IMR-90 (cell line): ENCODE measurements at regions not wholly inside any gene's neighbourhood (a gene's known extent, or its start where the extent isn't known, plus 50 kb on each side); places are given as distances from the start of the nearest gene placed in this dataset.

ENCODE experiments used
- ATAC-seq: fragments of 200-7000 bp; cut with Tn5 transposase; 2 replicates; pipeline ENCODE4 v1.9.1; 2020; ENCODE audit warnings: low read depth, mild to moderate bottlenecking, moderate library complexity
- BruUV-seq: library from RNA; stranded (reverse); fragments of 400-500 nt; replicated peaks from 2 replicates; lab custom pipeline; 2021; lab: Mats Ljungman, UMichigan
- CTCF ChIA-PET: fragments of 300-600 bp; formaldehyde crosslinking; extraction: SDS; loops from one replicate; lab custom pipeline; 2021; ENCODE audit warnings: antibody characterized with exemption; lab: Yijun Ruan, JAX
- POLR2A ChIA-PET: fragments of 300-600 bp; sonication (Branson Sonifier 250); formaldehyde crosslinking; loops from one replicate; lab custom pipeline; 2022; ENCODE audit warnings: antibody characterized with exemption; ENCODE audit not compliant: unreplicated experiment; lab: Charles Lee
- DNase-seq: peaks from one replicate; pipeline ENCODE4 v3.0.0; 2013
- H2AFZ ChIP-seq: replicated peaks from 2 replicates; pipeline ENCODE3; 2013; ENCODE audit warnings: low read length, mild to moderate bottlenecking; ENCODE audit not compliant: poor library complexity
- H2AK5ac ChIP-seq: 2 replicates; pipeline ENCODE4 v1.6.1; 2013; ENCODE audit warnings: low read depth, low read length, inconsistent platforms
- H2AK9ac ChIP-seq: replicated peaks from 2 replicates; pipeline ENCODE3; 2013; ENCODE audit warnings: mild to moderate bottlenecking, low read depth, low read length, moderate library complexity; ENCODE audit not compliant: poor library complexity
- H2BK120ac ChIP-seq: 2 replicates; pipeline ENCODE4 v1.6.1; 2013; ENCODE audit warnings: low read depth, low read length, inconsistent platforms
- H2BK15ac ChIP-seq: 3 replicates; pipeline ENCODE4 v1.6.1; 2013; ENCODE audit warnings: low read depth, low read length, inconsistent platforms
- H2BK20ac ChIP-seq: 2 replicates; pipeline ENCODE4 v1.6.1; 2013; ENCODE audit warnings: low read depth, mild to moderate bottlenecking, inconsistent platforms, low read length, moderate library complexity
- H2BK5ac ChIP-seq: 2 replicates; pipeline ENCODE4 v1.6.1; 2013; ENCODE audit warnings: mild to moderate bottlenecking, low read depth, low read length, inconsistent platforms; ENCODE audit not compliant: poor library complexity, severe bottlenecking
- H3K14ac ChIP-seq: replicated peaks from 2 replicates; pipeline ENCODE4 v1.6.1; 2013; ENCODE audit warnings: low read depth, low read length, inconsistent platforms
- H3K18ac ChIP-seq: 2 replicates; pipeline ENCODE4 v1.6.1; 2013; ENCODE audit warnings: low read depth, low read length, control low read depth
- H3K23ac ChIP-seq: 2 replicates; pipeline ENCODE4 v1.6.1; 2013; ENCODE audit warnings: low read depth, low read length, inconsistent platforms
- H3K27ac ChIP-seq: 2 replicates; pipeline ENCODE4 v1.5.1; 2013; ENCODE audit warnings: mild to moderate bottlenecking, control low read depth, low read length; ENCODE audit not compliant: insufficient read depth
- H3K27me3 ChIP-seq: 2 replicates; pipeline ENCODE4 v1.6.1; 2013; ENCODE audit warnings: low read length; ENCODE audit not compliant: control insufficient read depth, insufficient read depth
- H3K36me3 ChIP-seq: 2 replicates; pipeline ENCODE4 v1.6.1; 2013; ENCODE audit warnings: low read length, mixed read lengths; ENCODE audit not compliant: control insufficient read depth, insufficient read depth
- H3K4ac ChIP-seq: 2 replicates; pipeline ENCODE4 v1.6.1; 2013; ENCODE audit warnings: low read depth, low read length, inconsistent platforms
- H3K4me1 ChIP-seq: 2 replicates; pipeline ENCODE4 v1.6.1; 2013; ENCODE audit warnings: low read length, mixed read lengths; ENCODE audit not compliant: control insufficient read depth, insufficient read depth
- H3K4me2 ChIP-seq: 2 replicates; pipeline ENCODE4 v1.6.1; 2013; ENCODE audit warnings: low read depth, mild to moderate bottlenecking, control low read depth, low read length, moderate library complexity
- H3K4me3 ChIP-seq: 2 replicates; pipeline ENCODE4 v1.5.1; 2013; ENCODE audit warnings: low read depth, mild to moderate bottlenecking, control low read depth, low read length, moderate library complexity; ENCODE audit not compliant: insufficient read depth
- H3K56ac ChIP-seq: 2 replicates; pipeline ENCODE4 v1.6.1; 2013; ENCODE audit warnings: low read length, inconsistent platforms; ENCODE audit not compliant: insufficient read depth; ENCODE audit errors: extremely low read depth
- H3K79me1 ChIP-seq, 2 experiments: 2 replicates each; pipeline ENCODE4 v1.6.1; 2013; ENCODE audit warnings: low read length in 2 of 2, inconsistent platforms in 1 of 2, low read depth in 1 of 2
- H3K9ac ChIP-seq: 2 replicates; pipeline ENCODE4 v1.6.1; 2013; ENCODE audit warnings: low read depth, low read length, control low read depth
- H3K9me1 ChIP-seq: 2 replicates; pipeline ENCODE4 v1.6.1; 2013; ENCODE audit warnings: low read length, inconsistent platforms; ENCODE audit not compliant: insufficient read depth
- H3K9me3 ChIP-seq: 2 replicates; pipeline ENCODE4 v1.6.1; 2013; ENCODE audit warnings: low read length; ENCODE audit not compliant: control insufficient read depth, insufficient read depth
- H4K20me1 ChIP-seq: 2 replicates; pipeline ENCODE4 v1.6.1; 2013; ENCODE audit warnings: low read length, inconsistent platforms; ENCODE audit not compliant: insufficient read depth
- H4K5ac ChIP-seq: 2 replicates; pipeline ENCODE4 v1.6.1; 2013; ENCODE audit warnings: mild to moderate bottlenecking, low read depth, low read length, control low read depth
- H4K8ac ChIP-seq, 2 experiments: 2 replicates each; pipeline ENCODE4 v1.6.1; 2013; ENCODE audit warnings: low read depth in 2 of 2, low read length in 2 of 2, control low read depth in 1 of 2, inconsistent platforms in 1 of 2
- H4K91ac ChIP-seq: 2 replicates; pipeline ENCODE4 v1.6.1; 2013; ENCODE audit warnings: low read depth, low read length, inconsistent platforms; ENCODE audit not compliant: insufficient read depth
- BHLHE40 ChIP-seq: fragments of 150-350 bp; IDR thresholded peaks from 2 replicates; pipeline ENCODE4 v1.6.1; 2016; ENCODE audit warnings: mild to moderate bottlenecking, low read depth, low read length
- NFE2L2 ChIP-seq: fragments of 150-350 bp; IDR thresholded peaks from 2 replicates; pipeline ENCODE4 v1.6.1; 2016; ENCODE audit warnings: low read depth, mild to moderate bottlenecking, low read length
- POLR2A ChIP-seq: IDR thresholded peaks from 2 replicates; pipeline ENCODE4 v1.6.1; 2012; ENCODE audit warnings: mild to moderate bottlenecking, low read depth, low read length
- RAD21 ChIP-seq: IDR thresholded peaks from 2 replicates; pipeline ENCODE4 v1.6.1; 2012; ENCODE audit warnings: low read length, improper control_type of control experiment
- RFX5 ChIP-seq: IDR thresholded peaks from 2 replicates; pipeline ENCODE4 v1.8.0; 2012; ENCODE audit warnings: low read depth, mild to moderate bottlenecking, low read length, moderate library complexity
- WGBS, 2 experiments: methylation state at CpG; one replicate each; pipeline versions ENCODE4 v1.1.5 to v1.1.7; 2013; ENCODE audit warnings: missing lambda C conversion rate in 2 of 2; ENCODE audit not compliant: insufficient read length in 1 of 2; ENCODE audit errors: extremely low coverage in 2 of 2; 5-methylcytosine and 5-hydroxymethylcytosine counted together
- dilution Hi-C: fragments of 300-500 bp; cut with HindIII; formaldehyde crosslinking; loops from one replicate; pipeline ENCODE4 v1.14.3; 2018; ENCODE audit warnings: low sequenced_read_pairs; ENCODE audit not compliant: unreplicated experiment
- in situ Hi-C: fragments of 300-500 bp; cut with MboI; formaldehyde crosslinking; loops from 3 replicates; pipeline ENCODE4 v1.14.3; 2019; ENCODE audit warnings: low sequenced_read_pairs, inconsistent platforms, mixed read lengths
- intact Hi-C: fragments of 100-400 bp; cut with micrococcal nuclease; formaldehyde crosslinking; loops from 2 replicates; pipeline ENCODE4 v1.10.0; 2022
- TF ChIP-seq, protein P1 (sequence below): fragments of 150-350 bp; IDR thresholded peaks from 2 replicates; pipeline ENCODE4 v1.6.1; 2016; ENCODE audit warnings: low read depth, mild to moderate bottlenecking, low read length, moderate library complexity, borderline replicate concordance
- TF ChIP-seq, protein P2 (sequence below): fragments of 150-350 bp; IDR thresholded peaks from 2 replicates; pipeline ENCODE4 v1.6.1; 2017; ENCODE audit warnings: mild to moderate bottlenecking, antibody characterized with exemption, low read length, low read depth

DNA sequence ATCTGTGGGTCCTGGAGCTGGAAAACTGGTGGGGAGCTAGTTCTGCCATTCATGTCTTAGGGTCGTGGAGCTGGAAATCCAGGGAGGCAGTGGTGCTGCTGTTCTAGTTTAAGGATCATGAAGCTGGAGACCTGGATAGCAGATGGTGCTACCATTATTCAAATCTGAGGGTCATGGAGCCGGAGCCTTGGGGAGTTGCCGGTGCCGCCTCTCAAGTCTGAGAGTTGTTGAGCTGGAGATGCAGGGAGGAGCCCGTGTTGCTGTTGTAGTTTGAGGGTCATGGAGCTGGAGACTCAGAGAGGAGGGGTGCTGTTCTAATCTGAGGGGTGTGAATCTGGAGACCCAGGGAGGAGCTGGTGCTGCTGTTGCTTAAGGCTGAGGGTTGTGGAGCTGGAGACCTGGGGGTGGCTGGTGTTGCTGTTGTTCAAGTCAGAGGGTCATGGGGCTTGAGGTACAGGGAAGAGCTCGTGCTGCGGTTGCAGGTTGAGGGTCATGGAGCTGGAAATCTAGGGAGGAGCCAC is 86.0 kb upstream of the ZNF479 start:
- H3K4ac ChIP-seq: no peak overlapping the region
- peaks cover 50% of the 10 kb centered on the region for H3K9me3 ChIP-seq
- no peaks in the 10 kb centered on the region for H3K79me1 ChIP-seq
- no peak overlapping the region for H3K18ac ChIP-seq
- 19% methylated on average over 4 of the region's 7 CpGs; no CpG with 5 or more reads in 1 of the 2 experiments for WGBS, 2 experiments
- no peak overlapping the region for H2BK120ac ChIP-seq
- no peak overlapping the region for H3K9ac ChIP-seq
- no peak overlapping the region for H4K91ac ChIP-seq
- no peaks in the 10 kb centered on the region for H3K4me1 ChIP-seq
- H2BK15ac ChIP-seq: no peak overlapping the region
- H3K27me3 ChIP-seq: no peaks in the 10 kb centered on the region
- ATAC-seq: no peak
- no peak overlapping the region for H3K14ac ChIP-seq
- H3K23ac ChIP-seq: no peak overlapping the region
- dilution Hi-C loops (no loop called here), intact Hi-C loops (no loop called here), in situ Hi-C loops (no loop called here)
- H2AK9ac ChIP-seq: no peak overlapping the region
- no peak overlapping the region for H2BK5ac ChIP-seq
- no peak overlapping the region for H3K27ac ChIP-seq
- no peak overlapping the region for H2AFZ ChIP-seq
- H4K20me1 ChIP-seq: no peaks in the 10 kb centered on the region
- H3K56ac ChIP-seq: no peak overlapping the region
- no TSS peak for BruUV-seq
- H3K9me1 ChIP-seq: no peaks in the 10 kb centered on the region
- no peaks in the 10 kb centered on the region for H3K36me3 ChIP-seq
- no peak overlapping the region for H3K4me2 ChIP-seq
- POLR2A ChIA-PET: no interaction called here
- no peak overlapping the region for H2AK5ac ChIP-seq
- no peak overlapping the region for H2BK20ac ChIP-seq
- no peak overlapping the region for H3K4me3 ChIP-seq
- no peak overlapping the region for H4K5ac ChIP-seq
- H4K8ac ChIP-seq: no peak overlapping the region
- TF ChIP-seq NFE2L2 (no peak), POLR2A (no peak), BHLHE40 (no peak), RAD21 (no peak), RFX5 (no peak)
- TF ChIP-seq, protein P1, sequence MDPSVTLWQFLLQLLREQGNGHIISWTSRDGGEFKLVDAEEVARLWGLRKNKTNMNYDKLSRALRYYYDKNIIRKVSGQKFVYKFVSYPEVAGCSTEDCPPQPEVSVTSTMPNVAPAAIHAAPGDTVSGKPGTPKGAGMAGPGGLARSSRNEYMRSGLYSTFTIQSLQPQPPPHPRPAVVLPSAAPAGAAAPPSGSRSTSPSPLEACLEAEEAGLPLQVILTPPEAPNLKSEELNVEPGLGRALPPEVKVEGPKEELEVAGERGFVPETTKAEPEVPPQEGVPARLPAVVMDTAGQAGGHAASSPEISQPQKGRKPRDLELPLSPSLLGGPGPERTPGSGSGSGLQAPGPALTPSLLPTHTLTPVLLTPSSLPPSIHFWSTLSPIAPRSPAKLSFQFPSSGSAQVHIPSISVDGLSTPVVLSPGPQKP: no peak
- TF ChIP-seq, protein P2, sequence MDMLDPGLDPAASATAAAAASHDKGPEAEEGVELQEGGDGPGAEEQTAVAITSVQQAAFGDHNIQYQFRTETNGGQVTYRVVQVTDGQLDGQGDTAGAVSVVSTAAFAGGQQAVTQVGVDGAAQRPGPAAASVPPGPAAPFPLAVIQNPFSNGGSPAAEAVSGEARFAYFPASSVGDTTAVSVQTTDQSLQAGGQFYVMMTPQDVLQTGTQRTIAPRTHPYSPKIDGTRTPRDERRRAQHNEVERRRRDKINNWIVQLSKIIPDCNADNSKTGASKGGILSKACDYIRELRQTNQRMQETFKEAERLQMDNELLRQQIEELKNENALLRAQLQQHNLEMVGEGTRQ: no peak
- CTCF ChIA-PET: no interaction called here
- DNase-seq: no peak
